K562 (cell line): ENCODE measurements at regions not wholly inside any gene's neighbourhood (a gene's known extent, or its start where the extent isn't known, plus 50 kb on each side); places are given as distances from the start of the nearest gene placed in this dataset.

Experiments
- ATAC-seq: fragments of 200-7000 bp; cut with Tn5 transposase; 3 replicates; pipeline ENCODE4 v1.9.1; 2020; ENCODE audit warnings: moderate library complexity
- BruUV-seq: library from RNA; stranded (reverse); fragments of 400-500 nt; replicated peaks from 2 replicates; lab custom pipeline; 2021; lab: Mats Ljungman, UMichigan
- CTCF ChIA-PET: fragments of 300-600 bp; formaldehyde crosslinking; extraction: SDS; loops from one replicate; lab custom pipeline; 2021; ENCODE audit warnings: low intra/inter-chr PET ratio; lab: Yijun Ruan, JAX
- POLR2A ChIA-PET: fragments of 300-600, 350-650 bp; sonication (Branson Sonifier 250); formaldehyde crosslinking; extraction: SDS; loops from one replicate; lab custom pipeline; 2021; ENCODE audit warnings: antibody characterized with exemption, inconsistent platforms; lab: Yijun Ruan, JAX
- DNase-seq, 4 experiments: peaks; one replicate each; pipeline versions ENCODE4 v3.0.0 to v3.0.0-alpha.2; 2011 to 2018; ENCODE audit warnings: low spot score in 3 of 4, mixed read lengths in 3 of 4; ENCODE audit errors: extremely low read depth in 1 of 4
- FAIRE-seq: peaks from 2 replicates; lab custom pipeline; 2011; peaks lifted over from hg19 to GRCh38; lab: Jason Lieb, UNC
- H2AFZ ChIP-seq: 2 replicates; pipeline ENCODE4 v1.6.0; 2011; ENCODE audit warnings: low read depth, low read length, control low read depth, inconsistent platforms
- H3K27ac ChIP-seq: fragments of 200-600 bp; 3 replicates; pipeline ENCODE4 v1.8.0; 2011; ENCODE audit warnings: low read depth, mild to moderate bottlenecking, control low read depth, inconsistent platforms, low read length, moderate library complexity, mixed read lengths; ENCODE audit errors: extremely low read depth
- H3K27me3 ChIP-seq, 2 experiments: fragments of 300-600 bp in 1 of 2; 2 replicates in 1 of 2; 3 replicates in 1 of 2; pipeline versions ENCODE4 v1.6.0 to v1.8.0; 2011; ENCODE audit warnings: inconsistent platforms in 2 of 2, low read length in 2 of 2, mild to moderate bottlenecking in 1 of 2, mixed read lengths in 1 of 2, moderate library complexity in 1 of 2; ENCODE audit not compliant: control insufficient read depth in 2 of 2, insufficient read depth in 2 of 2
- H3K36me3 ChIP-seq: fragments of 300-600 bp; 3 replicates; pipeline ENCODE4 v1.8.0; 2011; ENCODE audit warnings: mild to moderate bottlenecking, low read length, inconsistent platforms; ENCODE audit not compliant: control insufficient read depth, insufficient read depth
- H3K4me1 ChIP-seq, 2 experiments: fragments of 200-600 bp in 1 of 2; replicated peaks in 1 of 2; 2 replicates in 1 of 2; 3 replicates in 1 of 2; pipeline versions ENCODE4 v1.5.1 to v1.8.0; 2011; ENCODE audit warnings: inconsistent platforms in 2 of 2, low read length in 2 of 2, mild to moderate bottlenecking in 1 of 2, mixed read lengths in 1 of 2, moderate library complexity in 1 of 2; ENCODE audit not compliant: control insufficient read depth in 2 of 2, insufficient read depth in 2 of 2
- H3K4me2 ChIP-seq: 2 replicates; pipeline ENCODE4 v1.6.1; 2011; ENCODE audit warnings: low read length, control low read depth, inconsistent platforms, mixed read lengths; ENCODE audit not compliant: insufficient read depth
- H3K4me3 ChIP-seq: fragments of 200-600 bp; sonication (generic), shearing (Covaris generic); 2 replicates; pipeline ENCODE4 v1.5.1; 2016; ENCODE audit warnings: control low read depth, inconsistent platforms
- H3K79me2 ChIP-seq: fragments of 200-600 bp; 3 replicates; pipeline ENCODE4 v1.8.0; 2011; ENCODE audit warnings: low read length, inconsistent platforms; ENCODE audit not compliant: control insufficient read depth, insufficient read depth
- H3K9ac ChIP-seq, 2 experiments: 2 replicates each; pipeline versions ENCODE4 v1.6.0 to v1.6.1; 2011; ENCODE audit warnings: low read depth in 2 of 2, low read length in 2 of 2, control low read depth in 1 of 2, inconsistent platforms in 1 of 2, mild to moderate bottlenecking in 1 of 2, mixed read lengths in 1 of 2; ENCODE audit not compliant: insufficient read depth in 1 of 2
- H3K9me1 ChIP-seq: one replicate; pipeline ENCODE4 v1.6.0; 2011; ENCODE audit warnings: inconsistent platforms, mild to moderate bottlenecking, low read length, moderate library complexity; ENCODE audit not compliant: control insufficient read depth, insufficient read depth
- H3K9me3 ChIP-seq: replicated peaks from 2 replicates; pipeline ENCODE4 v1.5.1; 2011; ENCODE audit warnings: low read depth, low read length, inconsistent platforms; ENCODE audit not compliant: control insufficient read depth, insufficient read depth
- H4K20me1 ChIP-seq: replicated peaks from 2 replicates; pipeline ENCODE4 v1.6.1; 2011; ENCODE audit warnings: low read length, inconsistent platforms, mixed read lengths; ENCODE audit not compliant: control insufficient read depth, insufficient read depth
- CC2D1A ChIP-seq: fragments of 450-650 bp; IDR thresholded peaks from 2 replicates; pipeline ENCODE4 v1.6.1; 2017; ENCODE audit warnings: mild to moderate bottlenecking
- DPF2 ChIP-seq: fragments of 450-650 bp; IDR thresholded peaks from 2 replicates; pipeline ENCODE4 v1.6.1; 2016
- E2F5 ChIP-seq: sonication (generic); formaldehyde crosslinking; IDR thresholded peaks from 2 replicates; pipeline ENCODE4 v1.8.0; 2022; ENCODE audit warnings: mild to moderate bottlenecking, missing genetic modification reagents
- FOS ChIP-seq: IDR thresholded peaks from 3 replicates; pipeline ENCODE4 v1.6.1; 2011; ENCODE audit not compliant: insufficient read length; ENCODE audit errors: extremely low read depth
- MBD2 ChIP-seq: sonication (generic); IDR thresholded peaks from 2 replicates; pipeline ENCODE4 v1.6.1; 2016; ENCODE audit warnings: low read depth, borderline replicate concordance
- MIER1 ChIP-seq: fragments of 450-650 bp; IDR thresholded peaks from 2 replicates; pipeline ENCODE4 v1.6.1; 2016; ENCODE audit warnings: antibody characterized with exemption, mild to moderate bottlenecking, low read depth
- TRIM24 ChIP-seq, 2 experiments: fragments of 450-650 bp; IDR thresholded peaks; 2 replicates each; pipeline ENCODE4 v1.6.1; 2016
- WGBS: fragments of 100-300 bp; shearing (Covaris generic); methylation state at CpG from one replicate; pipeline ENCODE4 v1.1.6; 2016; ENCODE audit warnings: low coverage, mixed read lengths; ENCODE audit not compliant: insufficient coverage; ENCODE audit errors: missing lambda C conversion rate; 5-methylcytosine and 5-hydroxymethylcytosine counted together
- in situ Hi-C: fragments of 300-500 bp; cut with MboI; formaldehyde crosslinking; loops from 4 replicates; pipeline ENCODE4 v1.15.0; 2018; ENCODE audit warnings: inconsistent platforms, mixed read lengths
- intact Hi-C: fragments of 100-400 bp; cut with micrococcal nuclease; formaldehyde crosslinking; loops from 2 replicates; pipeline ENCODE4 v1.14.2; 2022

- ATAC-seq (no peak), FAIRE-seq (no peak), DNase-seq (no peak)
- H2AFZ ChIP-seq, result no peak overlapping the region
- H3K79me2 ChIP-seq, result no peaks in the 10 kb centered on the region
- ChIA-PET CTCF (no interaction called here), POLR2A (no interaction called here)
- no peaks in the 10 kb centered on the region for H3K9me1 ChIP-seq
- H3K9ac ChIP-seq, result no peak overlapping the region
- no peak overlapping the region for H3K4me2 ChIP-seq
- no peaks in the 10 kb centered on the region for H3K9me3 ChIP-seq
- H3K4me3 ChIP-seq, result no peak overlapping the region
- intact Hi-C loops (no loop called here), in situ Hi-C loops (no loop called here)
- H3K27me3 ChIP-seq, result no peaks in the 10 kb centered on the region
- no peak overlapping the region for H3K27ac ChIP-seq
- no peaks in the 10 kb centered on the region for H4K20me1 ChIP-seq
- TF ChIP-seq E2F5 (CRISPR knock-in tag), result no peak
- no peaks in the 10 kb centered on the region for H3K4me1 ChIP-seq
- 0% methylated on average over 2 of the region's 2 CpGs for WGBS
- no TSS peak for BruUV-seq
- no peaks in the 10 kb centered on the region for H3K36me3 ChIP-seq
Observed at GRCh38 chr1:115404911-115405310, 66.9 kb upstream of the NGF start.

- BruUV-seq, result no TSS peak
- H3K79me2 ChIP-seq, result no peaks in the 10 kb centered on the region
- intact Hi-C loops (no loop called here), in situ Hi-C loops (no loop called here)
- ATAC-seq, result no peak
- no peak for DNase-seq
- H3K27ac ChIP-seq, result no peak overlapping the region
- TF ChIP-seq MBD2 (no peak), FOS (no peak), DPF2 (no peak), TRIM24 (IDR thresholded peaks at IDR 0.05) (no peak), MIER1 (no peak), CC2D1A (no peak)
- no peak overlapping the region for H3K4me3 ChIP-seq
- no peaks in the 10 kb centered on the region for H4K20me1 ChIP-seq
- no peak for FAIRE-seq
- no peak overlapping the region for H3K9ac ChIP-seq
- no peaks in the 10 kb centered on the region for H3K36me3 ChIP-seq
- H3K9me3 ChIP-seq, result no peaks in the 10 kb centered on the region
- no peaks in the 10 kb centered on the region for H3K4me1 ChIP-seq
- H2AFZ ChIP-seq, result no peak overlapping the region
- WGBS, result 0% methylated on average over 2 of the region's 2 CpGs
- H3K9me1 ChIP-seq, result no peaks in the 10 kb centered on the region
- H3K4me2 ChIP-seq, result no peak overlapping the region
- CTCF ChIA-PET, result no interaction called here
- POLR2A ChIA-PET, result interaction anchor here (0.7 kb wide), 1 partner anchor 323 kb away, joined by 3 read pairs; no protein-coding TSS in a partner anchor
- no peaks in the 10 kb centered on the region for H3K27me3 ChIP-seq
Observed at GRCh38 chr1:115402753-115403184, 64.7 kb upstream of the NGF start.
